Transverse colon (tissue), 4 donors: ENCODE measurements at regions not wholly inside any gene's neighbourhood (a gene's known extent, or its start where the extent isn't known, plus 50 kb on each side); places are given as distances from the start of the nearest gene placed in this dataset.

Source experiments
- DNase-seq: peaks from one replicate; pipeline ENCODE4 v3.0.0-alpha.2; 2019
- H3K27ac ChIP-seq, 4 donors: fragments of 200-600 bp; sonication (generic); 2 replicates each; pipeline ENCODE4 v1.5.1; 2016 to 2018; ENCODE audit warnings: inconsistent platforms in 4 of 4
- H3K27me3 ChIP-seq: fragments of 200-600 bp; sonication (generic); 2 replicates; pipeline ENCODE4 v1.5.1; 2017; ENCODE audit warnings: inconsistent platforms
- H3K36me3 ChIP-seq, 4 donors: fragments of 200-600 bp; sonication (generic); 2 replicates each; pipeline ENCODE4 v1.5.1; 2017 to 2019; ENCODE audit warnings: inconsistent platforms in 4 of 4
- H3K4me1 ChIP-seq, 4 donors: fragments of 200-600 bp; sonication (generic); 2 replicates each; pipeline ENCODE4 v1.5.1; 2017 to 2020; ENCODE audit warnings: inconsistent platforms in 4 of 4
- H3K4me3 ChIP-seq, 4 donors: fragments of 200-600 bp; sonication (generic); 1 replicate in 1 of 4; 2 replicates in 3 of 4; pipeline versions ENCODE4 v1.5.1 to v1.6.1; 2017 to 2019; ENCODE audit warnings: inconsistent platforms in 4 of 4
- H3K9me3 ChIP-seq, 2 donors: fragments of 200-600 bp; sonication (generic); 2 replicates each; pipeline ENCODE4 v1.5.1; 2017 to 2019; ENCODE audit warnings: inconsistent platforms in 2 of 2
- CTCF ChIP-seq, 5 experiments: fragments of 200-600 bp in 3 of 5; fragments of 450-650 bp in 2 of 5; sonication (generic) in 3 of 5; IDR thresholded peaks; 1 replicate in 2 of 5; 2 replicates in 3 of 5; pipeline ENCODE4 v1.5.1; 2016 to 2017; ENCODE audit warnings: antibody characterized with exemption in 5 of 5, inconsistent platforms in 3 of 5, mild to moderate bottlenecking in 2 of 5, moderate library complexity in 1 of 5
- EP300 ChIP-seq: sonication (generic); formaldehyde crosslinking; IDR thresholded peaks from one replicate; pipeline ENCODE4 v1.6.1; 2017; ENCODE audit warnings: antibody characterized with exemption, low read depth
- POLR2A ChIP-seq: fragments of 450-650 bp; IDR thresholded peaks from one replicate; pipeline ENCODE4 v1.6.1; 2016; ENCODE audit warnings: antibody characterized with exemption, mild to moderate bottlenecking, moderate library complexity
- POLR2AphosphoS5 ChIP-seq, 3 donors: sonication (generic); formaldehyde crosslinking; IDR thresholded peaks; one replicate each; pipeline ENCODE4 v1.6.1; 2016; ENCODE audit warnings: antibody characterized with exemption in 3 of 3
- WGBS, 2 donors: methylation state at CpG; one replicate each; pipeline ENCODE4 v1.1.5; 2018; ENCODE audit warnings: low coverage in 1 of 2; 5-methylcytosine and 5-hydroxymethylcytosine counted together
- in situ Hi-C, 4 donors: fragments of 200-750 bp; cut with MboI; loops; one replicate each; pipeline versions ENCODE4 v1.15.0 to v1.15.1; 2017; ENCODE audit warnings: low sequenced_read_pairs in 3 of 4, low pct_ligation_motif_present in 1 of 4, low pct_unique_long_range_greater_than_20kb in 1 of 4
- intact Hi-C: fragments of 100-400 bp; cut with DNase I; formaldehyde crosslinking; loops from one replicate; pipeline ENCODE4 v1.15.1; 2023; ENCODE audit warnings: low total_unique reads

GRCh38 chr10:71009126-71009525, 120.8 kb upstream of the PCBD1 start:
- Histone ChIP-seq H3K27ac (no peak overlapping the region), H3K36me3 (no peaks in the 10 kb centered on the region), H3K9me3 (no peaks in the 10 kb centered on the region), H3K27me3 (no peaks in the 10 kb centered on the region), H3K4me1 (no peaks in the 10 kb centered on the region), H3K4me3 (no peak overlapping the region)
- intact Hi-C loops (loop anchor here (10.0 kb wide), 1 partner anchor 126 kb away; no protein-coding TSS in a partner anchor), in situ Hi-C loops (no loop called here)
- DNase-seq: no peak
- WGBS, 2 donors: 74% methylated on average over 16 of the region's 16 CpGs; no CpG with 5 or more reads in 1 of the 2 donors
- TF ChIP-seq POLR2AphosphoS5 (IDR thresholded peaks at IDR 0.05) (no peak), POLR2A (no peak), CTCF (IDR thresholded peaks at IDR 0.05) (no peak), EP300 (no peak)

- H3K9me3 ChIP-seq: no peaks in the 10 kb centered on the region
- WGBS, 2 donors: 68% methylated on average over 4 of the region's 4 CpGs; no CpG with 5 or more reads in 1 of the 2 donors
- intact Hi-C loops: no loop called here
- no peak for TF ChIP-seq CTCF (IDR thresholded peaks at IDR 0.05)
- TF ChIP-seq EP300: no peak
- no peak for TF ChIP-seq POLR2A
- TF ChIP-seq POLR2AphosphoS5 (IDR thresholded peaks at IDR 0.05): no peak
- in situ Hi-C loops: no loop called here
- no peak for DNase-seq
- H3K27ac ChIP-seq: no peak overlapping the region
- no peaks in the 10 kb centered on the region for H3K36me3 ChIP-seq
- no peaks in the 10 kb centered on the region for H3K4me1 ChIP-seq
- no peak overlapping the region for H3K4me3 ChIP-seq
- no peaks in the 10 kb centered on the region for H3K27me3 ChIP-seq
These were observed 122.4 kb upstream of the PCBD1 start for GRCh38 chr10:71010730-71011129.

- no peaks in the 10 kb centered on the region for H3K9me3 ChIP-seq
- no peak for DNase-seq
- intact Hi-C loops (no loop called here), in situ Hi-C loops (no loop called here)
- H3K27me3 ChIP-seq: no peaks in the 10 kb centered on the region
- no peaks in the 10 kb centered on the region for H3K4me1 ChIP-seq
- TF ChIP-seq EP300: no peak
- no peak for TF ChIP-seq CTCF (IDR thresholded peaks at IDR 0.05)
- no peak for TF ChIP-seq POLR2AphosphoS5 (IDR thresholded peaks at IDR 0.05)
- TF ChIP-seq POLR2A: no peak
- H3K27ac ChIP-seq: no peak overlapping the region
- no peaks in the 10 kb centered on the region for H3K36me3 ChIP-seq
- no peak overlapping the region for H3K4me3 ChIP-seq
- whole genome bisulfite sequencing, 2 donors: 86% methylated on average over 3 of the region's 3 CpGs; no CpG with 5 or more reads in 1 of the 2 donors
These were observed 122.8 kb upstream of the PCBD1 start for GRCh38 chr10:71011141-71011540.

GRCh38 chr10:71014021-71014805, 125.8 kb upstream of the PCBD1 start:
- in situ Hi-C loops (no loop called here), intact Hi-C loops (no loop called here)
- Histone ChIP-seq H3K27me3 (no peaks in the 10 kb centered on the region), H3K9me3 (no peaks in the 10 kb centered on the region), H3K27ac (no peak overlapping the region), H3K36me3 (no peaks in the 10 kb centered on the region), H3K4me1 (no peaks in the 10 kb centered on the region), H3K4me3 (no peak overlapping the region)
- TF ChIP-seq POLR2AphosphoS5 (IDR thresholded peaks at IDR 0.05) (no peak), CTCF (IDR thresholded peaks at IDR 0.05) (no peak), POLR2A (no peak), EP300 (no peak)
- 70 to 74% methylated on average over 3 to 7 of the region's 8 CpGs for WGBS, 2 donors
- no peak for DNase-seq
